ENCODE measurements at regions not wholly inside any gene's neighbourhood (a gene's known extent, or its start where the extent isn't known, plus 50 kb on each side); places are given as distances from the start of the nearest gene placed in this dataset.

DNA sequence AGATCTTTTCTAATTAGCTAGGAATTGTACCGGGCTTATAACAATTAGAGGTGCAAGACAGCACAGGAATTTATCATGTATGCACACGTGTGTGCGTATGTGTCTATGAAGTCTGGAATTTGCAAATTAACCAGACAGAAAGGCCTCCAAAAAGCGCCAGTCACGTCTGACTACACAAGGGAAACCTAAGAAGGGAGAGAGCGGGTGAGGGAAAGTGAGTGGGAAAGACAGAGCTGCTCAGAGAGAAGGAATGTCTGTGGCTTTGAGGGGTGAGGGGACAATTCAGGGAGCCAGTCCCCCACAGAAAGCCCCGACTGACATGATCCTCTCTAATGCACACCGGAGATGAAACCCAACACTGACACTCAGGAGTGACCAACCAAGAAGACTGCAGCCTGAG is 197.7 kb upstream of the SH3BP4 start:
- TF ChIP-seq TAF1 (IDR thresholded peaks at IDR 0.05; ENCODE audit: low read depth, low read length): no peak
- no peak for TF ChIP-seq POU2F2 (IDR thresholded peaks at IDR 0.05; ENCODE audit: low read depth, low read length)
- no peak for TF ChIP-seq POLR2A (IDR thresholded peaks at IDR 0.05; ENCODE audit: low read depth, low read length)
- no peak for TF ChIP-seq POLR2AphosphoS5 (IDR thresholded peaks at IDR 0.05; ENCODE audit: low read depth, low read length)
- no peak for TF ChIP-seq PAX5 (IDR thresholded peaks at IDR 0.05; ENCODE audit: insufficient read depth, low read length, severe bottlenecking)

All from GM12891 (cell line).